PC-9 (cell line): ENCODE measurements at regions not wholly inside any gene's neighbourhood (a gene's known extent, or its start where the extent isn't known, plus 50 kb on each side); places are given as distances from the start of the nearest gene placed in this dataset.

ENCODE experiments used
- BruUV-seq: library from RNA; stranded (reverse); fragments of 400-500 nt; replicated peaks from 2 replicates; lab custom pipeline; 2021; lab: Mats Ljungman, UMichigan
- CTCF ChIA-PET: fragments of 300-600 bp; sonication (Branson Sonifier 250); formaldehyde crosslinking; loops from one replicate; lab custom pipeline; 2022; ENCODE audit warnings: antibody characterized with exemption; lab: Charles Lee
- POLR2A ChIA-PET: fragments of 300-600 bp; sonication (Branson Sonifier 250); formaldehyde crosslinking; loops from one replicate; lab custom pipeline; 2022; ENCODE audit warnings: antibody characterized with exemption; ENCODE audit not compliant: unreplicated experiment; lab: Charles Lee
- DNase-seq, 2 experiments: peaks; one replicate each; pipeline versions ENCODE4 v3.0.0 to v3.0.0-alpha.2; 2015 to 2022; ENCODE audit warnings: mixed read lengths in 1 of 2
- H2AFZ ChIP-seq: fragments of 200-600 bp; sonication (generic); 2 replicates; pipeline ENCODE4 v1.8.1; 2017; ENCODE audit warnings: antibody characterized with exemption
- H3F3A ChIP-seq: fragments of 200-600 bp; sonication (generic); 2 replicates; pipeline ENCODE4 v1.8.1; 2017; ENCODE audit warnings: antibody characterized with exemption, mild to moderate bottlenecking, low read depth; ENCODE audit not compliant: insufficient read depth
- H3K27ac ChIP-seq: fragments of 200-600 bp; sonication (generic); 2 replicates; pipeline ENCODE4 v1.6.1; 2016; ENCODE audit warnings: mixed run types
- H3K27me3 ChIP-seq: fragments of 200-600 bp; sonication (generic); 2 replicates; pipeline ENCODE4 v1.6.1; 2016; ENCODE audit warnings: low read depth, mixed run types; ENCODE audit not compliant: insufficient read depth
- H3K36me3 ChIP-seq: fragments of 200-600 bp; sonication (generic); 2 replicates; pipeline ENCODE4 v1.6.1; 2016; ENCODE audit warnings: low read depth, mixed run types
- H3K4me1 ChIP-seq: fragments of 200-600 bp; sonication (generic); replicated peaks from 2 replicates; pipeline ENCODE4 v1.6.1; 2016; ENCODE audit warnings: mixed run types; ENCODE audit not compliant: insufficient read depth
- H3K4me2 ChIP-seq: fragments of 200-600 bp; sonication (generic); 2 replicates; pipeline ENCODE4 v1.6.1; 2017; ENCODE audit warnings: mixed run types
- H3K4me3 ChIP-seq: fragments of 200-600 bp; sonication (generic); 2 replicates; pipeline ENCODE4 v1.6.1; 2016; ENCODE audit warnings: mixed run types
- H3K79me2 ChIP-seq: fragments of 200-600 bp; sonication (generic); 2 replicates; pipeline ENCODE4 v1.6.1; 2017; ENCODE audit warnings: low read depth, mixed run types
- H3K9me2 ChIP-seq: fragments of 200-600 bp; sonication (generic); 2 replicates; pipeline ENCODE4 v1.8.1; 2017; ENCODE audit warnings: mild to moderate bottlenecking; ENCODE audit not compliant: insufficient read depth
- H3K9me3 ChIP-seq: fragments of 200-600 bp; sonication (generic); 2 replicates; pipeline ENCODE4 v1.8.1; 2016; ENCODE audit warnings: low read depth; ENCODE audit not compliant: insufficient read depth
- H4K20me1 ChIP-seq: fragments of 200-600 bp; sonication (generic); 2 replicates; pipeline ENCODE4 v1.8.1; 2017; ENCODE audit not compliant: insufficient read depth
- CTCF ChIP-seq: fragments of 200-600 bp; sonication (generic); conservative IDR thresholded peaks from 2 replicates; pipeline ENCODE4 v1.6.1; 2017; ENCODE audit warnings: mixed run types, antibody characterized with exemption, mild to moderate bottlenecking, moderate library complexity
- EZH2 ChIP-seq: fragments of 200-600 bp; sonication (generic); IDR thresholded peaks from 2 replicates; pipeline ENCODE4 v1.8.0; 2017; ENCODE audit warnings: antibody characterized with exemption, low read depth
- intact Hi-C: fragments of 100-400 bp; cut with micrococcal nuclease; formaldehyde crosslinking; loops from one replicate; pipeline ENCODE4 v1.10.0; 2022; ENCODE audit not compliant: unreplicated experiment

- no peak for TF ChIP-seq CTCF
- intact Hi-C loops: no loop called here
- CTCF ChIA-PET: no interaction called here
Observed at GRCh38 chr12:108060067-108060466, 69.0 kb upstream of the WSCD2 start.

GRCh38 chr12:108060903-108061302 lies 68.2 kb upstream of the WSCD2 start:
- Histone ChIP-seq H3K9me3 (no peaks in the 10 kb centered on the region), H3K4me2 (no peak overlapping the region), H3F3A (no peaks in the 10 kb centered on the region), H3K79me2 (no peaks in the 10 kb centered on the region), H2AFZ (no peak overlapping the region), H3K9me2 (no peaks in the 10 kb centered on the region), H3K4me3 (no peak overlapping the region), H4K20me1 (no peaks in the 10 kb centered on the region), H3K27ac (no peak overlapping the region), H3K4me1 (no peaks in the 10 kb centered on the region), H3K36me3 (no peaks in the 10 kb centered on the region), H3K27me3 (peaks cover 20% of the 10 kb centered on the region)
- intact Hi-C loops: no loop called here
- no peak for DNase-seq
- POLR2A ChIA-PET: no interaction called here
- CTCF ChIA-PET: no interaction called here
- no TSS peak for BruUV-seq
- TF ChIP-seq CTCF: no peak
- no peak for TF ChIP-seq EZH2

More at GRCh38 chr12:108060067-108060466, 69.0 kb upstream of the WSCD2 start:
- POLR2A ChIA-PET: no interaction called here
- Histone ChIP-seq H4K20me1 (no peaks in the 10 kb centered on the region), H3K9me3 (no peaks in the 10 kb centered on the region), H3K4me1 (no peaks in the 10 kb centered on the region), H3K79me2 (no peaks in the 10 kb centered on the region), H3K27me3 (peaks cover 25% of the 10 kb centered on the region), H3K4me2 (no peak overlapping the region), H2AFZ (no peak overlapping the region), H3K27ac (no peak overlapping the region), H3F3A (no peaks in the 10 kb centered on the region), H3K4me3 (no peak overlapping the region), H3K9me2 (no peaks in the 10 kb centered on the region), H3K36me3 (no peaks in the 10 kb centered on the region)
- DNase-seq: no peak
- BruUV-seq: no TSS peak

- H3K36me3 ChIP-seq: no peaks in the 10 kb centered on the region
- no peaks in the 10 kb centered on the region for H4K20me1 ChIP-seq
- H3K27ac ChIP-seq: no peak overlapping the region
- POLR2A ChIA-PET: interaction anchor here (0.7 kb wide), 1 partner anchor 62 kb away, joined by 5 read pairs; no protein-coding TSS in a partner anchor
- BruUV-seq: no TSS peak
- DNase-seq: no peak
- CTCF ChIA-PET: no interaction called here
- no peaks in the 10 kb centered on the region for H3K9me3 ChIP-seq
- intact Hi-C loops: no loop called here
- H3K4me1 ChIP-seq: no peaks in the 10 kb centered on the region
- peaks cover 8% of the 10 kb centered on the region; the same call in 1 of the 2 replicates for H3K27me3 ChIP-seq
- no peak for TF ChIP-seq EZH2
- TF ChIP-seq CTCF: peak; percentile 61
- no peak overlapping the region for H3K4me3 ChIP-seq
- H3K79me2 ChIP-seq: no peaks in the 10 kb centered on the region
- no peak overlapping the region for H2AFZ ChIP-seq
- no peaks in the 10 kb centered on the region for H3F3A ChIP-seq
- no peaks in the 10 kb centered on the region for H3K9me2 ChIP-seq
- no peak overlapping the region for H3K4me2 ChIP-seq
Observed at GRCh38 chr12:108063192-108063591, 65.9 kb upstream of the WSCD2 start.
